ENCODE measurements at regions not wholly inside any gene's neighbourhood (a gene's known extent, or its start where the extent isn't known, plus 50 kb on each side); places are given as distances from the start of the nearest gene placed in this dataset.
A peak's percentile ranks its signal among the peaks of the same experiment; 100 is the strongest.

- no peak for DNase-seq
Observed at GRCh38 chr2:59083075-59083828, 842.1 kb upstream of the FANCL start.

- DNase-seq = no peak
Observed at GRCh38 chr2:59082657-59083056, 841.5 kb upstream of the FANCL start.

- no peak for DNase-seq
Observed at GRCh38 chr2:59080451-59081181, 839.5 kb upstream of the FANCL start.

- DNase-seq = no peak
Observed at GRCh38 chr2:59077981-59078531, 836.9 kb upstream of the FANCL start.

GRCh38 chr2:59077026-59077725, 836.1 kb upstream of the FANCL start:
- no peak for DNase-seq

- no peak for DNase-seq
Observed at GRCh38 chr2:59076079-59076619, 835.0 kb upstream of the FANCL start.

- no peak for DNase-seq
Observed at GRCh38 chr2:59074071-59074470, 832.9 kb upstream of the FANCL start.

GRCh38 chr2:59073286-59073685, 832.2 kb upstream of the FANCL start:
- DNase-seq = no peak

GRCh38 chr2:59068255-59068654, 827.1 kb upstream of the FANCL start:
- no peak for DNase-seq

- DNase-seq = no peak
Observed at GRCh38 chr2:59066787-59067399, 825.8 kb upstream of the FANCL start.

GRCh38 chr2:59047373-59047995, 806.4 kb upstream of the FANCL start:
- DNase-seq = no peak

GRCh38 chr2:59046401-59047372, 805.6 kb upstream of the FANCL start:
- no peak for DNase-seq

- no peak for DNase-seq
Observed at GRCh38 chr2:59044736-59045135, 803.6 kb upstream of the FANCL start.

- DNase-seq = no peak
Observed at GRCh38 chr2:59041139-59041538, 800.0 kb upstream of the FANCL start.

GRCh38 chr2:59034837-59035236, 793.7 kb upstream of the FANCL start:
- DNase-seq = no peak

- no peak for DNase-seq
Observed at GRCh38 chr2:59034106-59034505, 793.0 kb upstream of the FANCL start.

- no peak for DNase-seq
Observed at GRCh38 chr2:59033661-59034060, 792.5 kb upstream of the FANCL start.

- no peak for DNase-seq
Observed at GRCh38 chr2:59032499-59032898, 791.4 kb upstream of the FANCL start.

GRCh38 chr2:59029058-59029457, 787.9 kb upstream of the FANCL start:
- no peak for DNase-seq

GRCh38 chr2:59027320-59027719, 786.2 kb upstream of the FANCL start:
- no peak for DNase-seq

- DNase-seq = peak; percentile 3
Observed at GRCh38 chr2:59025157-59025757, 784.1 kb upstream of the FANCL start.
